Pons (tissue), 1 donor: ENCODE measurements at regions not wholly inside any gene's neighbourhood (a gene's known extent, or its start where the extent isn't known, plus 50 kb on each side); places are given as distances from the start of the nearest gene placed in this dataset.
"Not testable (repeated sequence)": the region's sequence is repeated elsewhere in the genome, so short reads cannot be mapped to it uniquely, and the experiment has no call there.

Source experiments
- DNase-seq: peaks from one replicate; pipeline ENCODE4 v3.0.0-alpha.2; 2016; ENCODE audit warnings: low spot score

DNA sequence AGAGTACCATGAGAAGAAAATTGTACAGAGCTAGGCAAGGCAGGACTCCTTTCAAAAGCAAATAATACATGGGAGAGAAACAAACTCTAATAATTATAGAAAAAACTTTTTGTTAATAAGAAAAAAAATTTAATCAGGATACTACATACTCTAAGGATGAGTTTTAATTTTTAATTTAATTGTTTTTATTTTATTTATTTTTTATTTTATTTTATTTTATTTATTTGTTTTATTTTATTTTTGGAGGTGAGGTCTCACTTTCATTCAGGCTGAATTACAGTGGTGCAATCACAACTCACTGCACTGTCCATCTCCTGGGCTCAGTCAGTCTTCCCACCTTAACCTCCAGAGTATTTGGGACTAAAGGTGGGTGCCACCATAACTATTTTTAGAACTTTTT, 1347.2 kb downstream of the NLGN4Y start:
- no peak for DNase-seq

DNA sequence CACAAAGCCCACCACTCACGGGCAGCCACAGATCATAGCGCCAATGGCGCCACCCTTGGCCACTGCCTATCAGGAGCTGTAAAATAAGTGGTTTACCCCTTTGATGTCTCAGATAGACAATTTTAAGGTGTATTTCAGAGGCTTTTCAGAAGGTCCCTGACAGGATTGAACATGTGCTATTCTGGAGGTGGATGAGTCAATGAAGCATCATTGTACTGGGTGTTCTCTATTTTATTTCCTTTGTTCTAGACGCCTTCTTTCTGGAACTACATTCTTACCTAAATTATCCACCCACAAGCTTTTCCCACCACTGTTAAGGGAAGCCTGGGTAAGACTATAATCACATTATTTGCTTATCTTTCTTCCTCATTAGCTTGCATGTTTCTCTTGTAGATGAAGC, 1351.6 kb downstream of the NLGN4Y start:
- DNase-seq, result not testable (repeated sequence)

DNA sequence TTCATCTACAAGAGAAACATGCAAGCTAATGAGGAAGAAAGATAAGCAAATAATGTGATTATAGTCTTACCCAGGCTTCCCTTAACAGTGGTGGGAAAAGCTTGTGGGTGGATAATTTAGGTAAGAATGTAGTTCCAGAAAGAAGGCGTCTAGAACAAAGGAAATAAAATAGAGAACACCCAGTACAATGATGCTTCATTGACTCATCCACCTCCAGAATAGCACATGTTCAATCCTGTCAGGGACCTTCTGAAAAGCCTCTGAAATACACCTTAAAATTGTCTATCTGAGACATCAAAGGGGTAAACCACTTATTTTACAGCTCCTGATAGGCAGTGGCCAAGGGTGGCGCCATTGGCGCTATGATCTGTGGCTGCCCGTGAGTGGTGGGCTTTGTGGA, 1379.2 kb downstream of the NLGN4Y start:
- not testable (repeated sequence) for DNase-seq

DNA sequence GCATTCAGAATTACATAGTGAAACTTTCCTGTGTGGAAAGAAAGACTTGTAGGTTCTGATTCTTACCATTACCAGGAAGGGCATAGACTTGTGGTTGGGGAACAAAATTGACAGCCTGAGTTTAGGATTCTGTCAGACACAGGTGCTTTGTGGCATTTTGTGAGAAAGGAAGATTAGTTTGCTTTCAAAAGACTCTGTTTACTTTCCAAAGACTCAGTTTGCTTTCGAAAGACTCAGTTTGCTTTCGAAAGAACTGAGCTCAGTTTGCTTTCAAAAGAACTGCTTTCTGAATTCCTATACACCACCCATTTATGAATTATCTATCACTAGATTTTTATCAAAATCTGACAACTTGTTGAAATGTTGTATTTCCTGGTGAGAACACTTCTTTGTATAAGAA, 1381.2 kb downstream of the NLGN4Y start:
- DNase-seq, result no peak

DNA sequence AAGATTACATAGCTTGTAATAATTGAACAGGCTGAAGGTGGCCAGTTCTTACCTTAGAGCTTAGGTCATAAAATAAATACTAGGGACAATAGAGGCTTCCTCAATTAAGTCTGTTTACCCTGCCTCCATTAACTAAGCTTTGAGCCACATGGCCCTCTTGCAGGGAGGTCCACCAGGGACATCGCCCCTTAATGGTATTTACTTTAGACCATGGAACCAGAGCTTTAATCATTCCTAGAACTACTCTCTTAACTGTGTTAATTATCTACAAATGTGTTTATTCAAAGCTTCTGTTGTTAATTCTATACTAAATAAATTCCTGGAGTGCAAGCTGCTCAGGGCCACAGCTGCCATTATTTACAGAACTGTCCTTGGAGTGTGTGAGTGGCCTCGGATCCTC, 1402.2 kb downstream of the NLGN4Y start:
- DNase-seq, result no peak

DNA sequence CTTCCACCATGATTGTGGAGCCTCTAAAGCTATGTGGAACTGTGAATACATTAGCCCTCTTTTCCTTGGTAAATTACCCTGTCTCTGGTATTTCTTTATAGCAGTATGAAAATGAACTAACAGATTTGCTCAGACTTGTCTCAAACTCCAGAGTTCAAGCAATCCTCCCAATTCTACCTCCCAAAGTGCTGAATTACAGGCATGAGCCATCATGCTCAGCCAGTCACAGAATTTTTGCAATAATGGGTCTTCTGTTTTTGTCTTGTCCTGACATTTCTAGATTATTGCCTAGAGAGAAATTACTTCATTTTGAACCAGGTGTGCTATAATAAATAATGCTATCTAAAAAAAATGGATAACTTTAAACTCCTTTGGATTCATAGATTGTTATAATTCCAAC, 1414.5 kb downstream of the NLGN4Y start:
- DNase-seq, result no peak

DNA sequence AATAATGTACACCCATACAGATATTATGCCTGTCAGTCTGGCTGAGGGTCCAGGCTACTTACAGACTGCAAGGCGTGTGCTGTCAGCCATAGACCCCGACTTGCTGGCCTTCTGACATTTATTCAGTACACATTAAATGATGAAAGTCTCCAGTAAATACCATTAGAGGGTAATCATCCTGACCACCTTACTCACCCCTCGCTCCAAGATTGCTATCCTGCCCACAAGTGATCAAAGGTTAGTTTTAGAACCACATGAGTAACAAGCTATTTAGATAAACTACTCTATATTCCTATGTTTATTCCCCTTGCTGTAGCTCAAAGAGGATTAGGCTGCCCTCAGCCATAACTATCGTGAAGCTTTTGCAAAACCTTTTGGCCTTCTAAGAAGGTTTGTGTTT, 1426.7 kb downstream of the NLGN4Y start:
- no peak for DNase-seq

DNA sequence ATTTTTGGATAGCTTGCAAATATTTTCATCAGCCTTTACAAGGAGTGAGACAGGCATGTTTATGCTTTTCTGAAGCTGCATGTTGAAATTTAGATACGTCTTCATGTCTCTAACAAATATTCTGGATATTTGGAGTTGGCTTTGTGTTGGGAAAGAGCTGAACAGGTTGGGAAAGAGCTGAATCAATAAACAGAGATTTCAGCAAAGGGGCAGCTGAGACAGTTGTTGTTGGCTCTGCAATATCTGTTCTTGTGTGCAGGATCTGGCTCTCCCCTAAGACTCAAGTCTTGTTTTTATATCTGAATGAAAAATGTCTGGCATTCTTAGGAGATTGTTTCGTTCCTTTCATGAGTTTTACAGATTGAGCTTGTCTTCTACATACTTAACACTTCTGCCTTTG, 1444.5 kb downstream of the NLGN4Y start:
- no peak for DNase-seq

DNA sequence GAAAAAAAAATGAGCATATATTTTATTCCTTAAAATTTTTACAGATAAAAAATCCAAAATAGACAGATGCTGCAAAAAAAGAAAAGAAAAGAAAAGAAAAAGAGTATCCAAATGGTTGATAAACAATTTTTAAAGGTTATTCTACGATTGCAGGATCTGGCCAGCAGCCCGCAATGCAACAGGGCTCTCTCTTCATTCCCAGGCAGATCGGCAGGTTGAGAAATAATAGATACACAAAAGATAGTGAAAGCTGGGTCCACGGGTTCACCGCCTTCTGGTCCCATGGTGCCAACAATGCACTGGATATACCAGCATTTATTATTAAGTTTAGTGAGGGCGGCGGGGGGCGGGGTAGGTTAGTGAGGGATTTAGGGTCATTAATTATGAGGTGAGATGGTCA, 1448.9 kb downstream of the NLGN4Y start:
- no peak for DNase-seq

DNA sequence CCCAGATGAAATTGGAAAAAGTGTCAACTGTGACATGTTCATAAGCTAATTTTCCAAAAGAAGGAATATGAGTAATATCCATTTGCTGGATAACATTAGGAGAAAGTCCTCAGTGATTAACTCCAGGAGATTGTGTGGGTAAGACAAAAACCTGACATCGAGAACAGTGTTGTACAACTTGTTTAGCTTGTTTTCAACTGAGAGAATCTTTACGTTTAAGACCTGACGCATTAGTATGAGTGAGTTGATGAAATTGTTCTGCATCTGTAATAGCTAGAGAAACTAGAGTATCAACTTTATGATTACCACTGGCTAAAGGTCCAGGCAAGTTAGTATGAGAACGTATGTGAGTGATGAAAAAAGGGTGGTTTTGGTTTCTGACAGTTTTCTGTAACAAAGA, 1452.4 kb downstream of the NLGN4Y start:
- DNase-seq, result no peak

DNA sequence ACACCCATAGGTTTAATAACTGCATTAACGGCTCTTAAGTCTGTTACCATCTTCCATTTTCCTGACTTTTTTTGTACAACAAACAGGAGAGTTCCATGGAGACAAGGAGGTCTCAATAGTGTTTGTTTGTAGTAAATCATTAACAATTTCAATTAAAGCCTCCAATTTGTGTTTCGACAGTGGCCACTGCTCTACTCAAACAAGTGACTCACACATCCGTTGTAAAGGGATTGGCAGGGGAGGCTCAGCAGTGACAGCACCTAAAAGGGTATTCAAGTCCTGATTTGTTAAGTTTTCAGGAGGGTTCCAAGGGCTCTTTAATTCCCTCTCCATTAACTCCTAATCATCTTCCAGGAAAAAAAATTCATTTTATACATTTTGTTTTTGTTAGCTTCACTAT, 1454.2 kb downstream of the NLGN4Y start:
- DNase-seq, result no peak

DNA sequence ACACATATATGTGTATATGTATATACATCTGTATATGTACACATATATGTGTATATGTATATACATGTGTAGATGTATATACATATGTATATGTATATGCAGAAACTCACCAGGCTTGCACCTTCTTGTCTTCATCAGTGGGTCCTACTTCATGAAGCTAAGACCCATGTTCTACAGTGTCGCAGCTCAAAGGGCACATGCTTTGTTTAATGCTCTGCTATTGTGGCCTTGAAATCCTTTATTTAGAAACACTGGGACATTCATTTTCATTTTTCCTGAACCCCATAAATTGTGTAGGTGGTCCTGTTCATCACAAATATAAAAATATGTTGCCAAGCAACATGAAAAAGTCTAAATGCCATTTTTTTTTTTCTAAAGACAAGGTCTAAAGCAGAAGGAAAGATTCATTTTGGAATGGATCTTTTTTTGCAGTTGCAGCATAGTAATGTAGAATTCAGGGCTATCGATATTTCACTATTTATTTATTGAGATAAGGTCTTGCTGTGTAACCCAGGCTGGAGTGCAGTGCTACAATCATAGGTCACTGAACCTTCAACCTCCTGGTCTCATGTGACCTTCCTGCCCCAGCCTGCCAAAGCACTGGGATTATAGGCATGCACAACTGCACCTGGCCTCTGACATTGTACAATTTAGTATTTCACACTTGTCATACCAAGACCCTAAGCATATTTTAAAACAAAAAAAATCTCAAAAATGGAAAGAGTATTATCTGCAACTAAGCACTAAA, 1460.5 kb downstream of the NLGN4Y start:
- DNase-seq, result no peak

DNA sequence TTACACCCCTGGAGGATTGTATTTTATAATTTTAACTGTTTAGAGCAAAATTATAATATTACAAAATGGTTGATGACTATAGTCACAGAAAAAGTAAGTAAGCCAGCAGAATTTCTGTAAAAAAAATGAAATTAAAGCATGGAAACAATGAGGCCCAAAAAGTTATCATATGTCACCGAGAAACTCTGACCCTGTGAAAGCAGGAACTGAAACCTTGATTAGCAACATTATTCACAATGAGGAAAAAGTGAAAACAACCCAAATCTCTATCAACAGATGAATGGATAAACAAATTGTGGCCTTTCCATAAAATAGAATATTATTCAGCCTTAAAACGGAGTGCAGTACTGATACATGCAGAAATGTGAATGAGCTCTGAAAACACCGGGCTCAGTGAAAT, 1471.7 kb downstream of the NLGN4Y start:
- DNase-seq, result no peak

DNA sequence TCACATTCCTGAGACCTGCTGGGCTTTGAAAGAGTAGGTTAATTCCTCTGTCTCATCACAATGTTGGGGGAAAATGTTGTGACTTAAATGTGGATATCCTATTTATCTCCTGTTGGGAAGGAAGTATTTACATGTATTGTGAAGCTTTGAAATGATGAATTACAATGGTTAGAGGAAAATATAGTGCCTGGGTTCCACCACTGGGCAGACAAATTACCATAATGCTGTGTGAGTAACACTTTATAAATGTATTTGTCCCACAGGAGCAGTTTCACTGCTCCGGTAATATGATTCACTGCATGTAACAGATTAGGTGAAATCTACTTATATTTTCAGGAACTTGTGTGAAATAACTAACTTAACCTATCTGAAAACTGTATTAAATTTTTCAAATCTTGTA, 1476.4 kb downstream of the NLGN4Y start:
- no peak for DNase-seq

DNA sequence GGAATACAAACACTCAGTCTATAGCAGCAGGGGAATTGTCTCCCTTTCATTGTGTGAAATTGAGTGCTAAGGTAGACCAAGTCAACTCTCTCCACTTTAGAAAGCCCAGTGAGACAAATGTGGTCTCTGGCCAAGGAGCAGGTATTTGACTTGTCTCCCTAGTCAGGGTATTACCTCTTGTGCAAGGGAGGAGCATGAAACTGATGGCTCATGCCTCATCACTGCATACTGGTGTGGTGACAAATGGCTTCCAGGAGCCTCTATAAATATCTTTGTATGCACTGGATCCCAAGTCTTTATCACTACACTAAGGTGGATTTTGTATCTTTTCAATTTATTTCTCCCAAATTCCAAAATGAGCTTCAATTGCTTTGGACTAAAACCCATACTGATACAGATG, 1477.6 kb downstream of the NLGN4Y start:
- no peak for DNase-seq

DNA sequence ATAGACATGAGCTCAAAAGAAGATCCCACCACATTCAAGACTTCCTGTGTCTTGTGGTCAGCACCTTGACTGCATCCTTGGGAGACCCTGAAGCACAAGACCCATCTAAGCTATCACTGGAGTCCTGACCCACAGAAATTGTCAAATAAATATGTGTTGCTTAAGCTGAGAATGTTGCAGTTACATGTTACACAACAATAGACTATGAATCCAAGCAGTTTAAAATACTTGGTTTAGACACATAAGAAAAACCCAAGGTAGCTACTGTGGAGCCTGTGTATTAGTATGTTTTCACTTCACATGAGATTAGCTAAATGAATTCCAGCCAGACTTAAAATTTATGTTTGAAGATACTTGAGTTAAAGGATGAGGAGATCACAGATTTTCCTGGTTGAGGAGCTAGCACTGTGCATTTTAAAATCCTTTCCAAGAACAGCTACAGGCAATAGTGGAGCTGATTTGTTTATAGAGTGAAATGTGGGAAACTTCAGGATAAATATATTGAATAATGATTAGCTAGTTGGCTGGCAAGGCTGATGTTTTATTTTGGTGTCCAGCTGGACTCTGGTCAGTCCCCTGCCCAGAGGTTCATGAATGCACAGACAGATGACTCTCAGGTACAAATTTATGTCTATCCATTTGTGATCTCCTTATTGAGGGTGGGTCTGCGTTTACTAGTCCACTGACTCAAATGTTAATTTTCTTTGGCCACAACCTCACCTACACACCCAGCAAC, 1527.7 kb downstream of the NLGN4Y start:
- DNase-seq, result no peak

DNA sequence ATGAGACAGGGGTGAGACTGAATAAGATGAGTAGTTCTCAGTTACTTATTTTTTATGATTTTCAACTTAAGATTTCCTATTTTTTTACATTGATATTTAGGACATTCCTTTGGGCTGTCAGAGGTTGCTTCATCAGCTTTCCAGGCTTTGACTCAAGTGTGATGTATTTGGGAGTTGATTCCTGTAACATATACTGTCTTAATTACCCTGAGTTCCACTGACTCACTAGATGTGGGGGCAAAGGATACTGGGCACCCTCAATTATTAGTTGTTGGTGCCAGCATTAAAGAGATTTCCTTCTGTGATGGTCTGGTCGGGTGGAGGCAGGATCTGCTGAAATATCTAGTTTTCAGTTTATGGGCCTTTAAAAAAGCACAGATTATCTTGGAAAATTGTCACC, 1535.8 kb downstream of the NLGN4Y start:
- DNase-seq, result no peak

DNA sequence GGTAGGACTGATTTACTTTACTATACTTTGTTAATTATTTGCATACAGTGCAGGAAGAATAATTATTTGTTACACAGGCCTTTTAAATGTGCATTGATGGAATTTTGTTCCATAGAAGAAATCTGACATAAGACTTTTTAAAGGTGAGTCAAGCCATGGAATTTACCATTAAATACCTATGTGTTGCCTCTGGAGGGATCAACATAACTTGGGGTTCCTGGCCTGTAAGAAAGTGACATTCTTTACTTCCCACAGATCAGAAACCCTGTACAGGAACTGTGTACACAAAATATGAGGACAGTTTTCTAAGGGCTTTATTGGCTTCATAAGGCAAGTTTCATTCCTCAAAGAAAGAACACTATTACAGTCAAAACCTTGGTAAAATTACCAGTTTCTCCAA, 1536.4 kb downstream of the NLGN4Y start:
- no peak for DNase-seq

DNA sequence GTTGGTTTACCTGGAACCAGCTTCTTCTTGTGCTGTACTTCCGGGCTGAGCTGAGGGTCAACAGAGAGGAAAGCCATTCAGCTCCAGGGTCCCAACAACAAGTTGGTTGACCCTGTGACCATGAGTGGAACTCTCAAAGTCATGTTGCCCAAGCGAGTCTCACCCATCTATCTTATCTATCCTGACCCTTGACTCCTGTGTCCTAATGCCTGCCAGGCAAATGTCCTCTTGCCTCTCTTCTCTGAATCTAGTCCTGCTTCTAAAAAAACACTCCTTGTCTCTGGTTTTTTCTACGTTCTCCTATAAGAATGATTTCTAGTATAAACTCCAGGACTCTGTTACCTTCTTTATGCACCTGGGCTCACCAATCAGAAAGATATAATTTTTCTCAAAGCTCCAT, 1547.6 kb downstream of the NLGN4Y start:
- no peak for DNase-seq

DNA sequence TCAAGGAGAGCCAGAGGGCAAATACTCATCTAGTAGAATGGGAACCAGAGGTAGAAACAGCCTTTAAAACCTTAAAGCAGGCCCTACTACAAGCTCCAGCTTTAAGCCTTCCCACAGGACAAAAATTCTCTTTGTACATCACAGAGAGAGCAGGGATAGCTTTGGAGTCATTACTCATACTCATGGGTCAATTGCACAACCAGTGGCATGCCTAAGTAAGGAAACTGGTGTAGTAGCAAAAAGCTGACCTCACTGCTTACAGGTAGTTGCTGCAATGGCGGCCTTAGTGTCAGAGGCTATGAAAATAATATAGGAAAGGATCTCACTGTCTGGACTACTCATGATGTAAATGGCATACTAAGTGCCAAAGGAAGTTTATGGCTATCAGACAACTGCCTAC, 1551.4 kb downstream of the NLGN4Y start:
- DNase-seq, result no peak

DNA sequence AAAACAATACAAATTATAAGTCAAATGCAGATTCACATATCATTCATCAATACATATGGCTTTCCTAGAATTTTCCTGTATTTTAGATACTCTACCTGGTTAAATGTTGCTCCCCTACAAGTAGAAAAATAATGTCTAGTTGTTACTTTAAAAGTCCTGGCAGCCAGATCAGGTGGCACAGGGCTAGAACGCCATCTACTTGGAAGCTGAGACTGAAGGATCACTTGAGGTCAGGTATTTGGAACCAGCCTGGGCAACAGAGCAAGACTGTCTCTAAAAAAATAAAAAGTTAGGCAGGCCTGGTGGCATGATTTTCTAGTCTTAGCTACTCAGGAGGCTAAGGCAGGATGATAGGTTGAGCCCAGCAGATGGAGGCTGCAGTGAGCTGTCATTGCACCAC, 1573.0 kb downstream of the NLGN4Y start:
- DNase-seq, result peak; percentile 0

DNA sequence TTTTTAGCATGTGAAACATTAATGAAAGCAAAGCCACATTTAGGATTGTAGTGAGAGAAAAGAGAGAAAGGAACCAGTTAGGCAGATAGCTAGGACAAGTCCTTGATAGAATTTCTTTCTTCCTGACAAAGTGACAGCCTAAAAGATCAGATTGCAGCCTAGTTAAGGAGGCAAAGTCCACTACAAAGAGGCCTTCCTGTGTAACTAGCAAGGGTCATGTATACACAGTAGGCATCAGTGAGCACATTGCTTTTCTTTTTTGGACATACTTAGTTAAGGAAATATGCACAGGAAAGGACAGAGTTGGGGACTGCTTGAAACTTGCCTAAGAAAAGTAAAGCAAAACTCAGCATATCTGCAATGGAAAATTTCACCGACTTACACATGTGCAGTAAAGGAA, 1577.5 kb downstream of the NLGN4Y start:
- DNase-seq, result no peak

DNA sequence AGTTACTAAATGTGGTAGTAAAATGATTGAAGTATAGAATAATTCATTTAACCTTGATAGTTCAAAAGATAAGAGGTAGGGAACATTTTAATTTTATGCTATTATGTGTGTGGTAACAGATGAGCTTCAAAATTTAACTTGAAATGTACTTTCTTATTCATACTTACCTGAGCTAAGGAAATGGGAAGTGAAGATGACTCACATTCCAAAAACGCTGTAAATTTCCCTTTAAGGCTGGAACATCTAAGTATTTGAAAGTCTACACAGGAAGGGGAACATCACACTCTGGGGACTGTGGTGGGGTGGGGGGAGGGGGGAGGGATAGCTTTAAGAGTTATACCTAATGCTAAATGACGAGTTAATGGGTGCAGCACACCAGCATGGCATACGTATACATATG, 1582.3 kb downstream of the NLGN4Y start:
- DNase-seq, result no peak

DNA sequence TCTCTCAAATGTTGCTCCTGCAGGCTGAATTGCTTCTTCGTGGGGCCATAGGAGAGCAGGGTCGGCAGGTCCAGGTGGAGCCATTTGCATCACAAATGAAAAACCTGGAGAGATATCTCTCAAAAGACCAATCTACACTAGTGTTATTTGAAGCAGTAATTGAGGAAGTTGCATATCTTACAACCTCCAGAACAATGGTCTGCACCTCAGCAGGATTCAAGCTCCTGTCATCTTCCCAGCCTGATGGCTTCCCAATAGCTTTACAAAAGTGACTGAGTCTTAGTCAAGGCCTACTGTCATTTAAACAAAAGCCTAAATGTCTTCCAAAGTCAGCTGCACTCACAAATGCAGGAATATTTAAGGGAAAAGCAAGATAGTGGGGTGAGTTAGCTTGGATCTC, 1584.5 kb downstream of the NLGN4Y start:
- DNase-seq, result no peak
